ENCODE measurements at regions not wholly inside any gene's neighbourhood (a gene's known extent, or its start where the extent isn't known, plus 50 kb on each side); places are given as distances from the start of the nearest gene placed in this dataset.

DNA sequence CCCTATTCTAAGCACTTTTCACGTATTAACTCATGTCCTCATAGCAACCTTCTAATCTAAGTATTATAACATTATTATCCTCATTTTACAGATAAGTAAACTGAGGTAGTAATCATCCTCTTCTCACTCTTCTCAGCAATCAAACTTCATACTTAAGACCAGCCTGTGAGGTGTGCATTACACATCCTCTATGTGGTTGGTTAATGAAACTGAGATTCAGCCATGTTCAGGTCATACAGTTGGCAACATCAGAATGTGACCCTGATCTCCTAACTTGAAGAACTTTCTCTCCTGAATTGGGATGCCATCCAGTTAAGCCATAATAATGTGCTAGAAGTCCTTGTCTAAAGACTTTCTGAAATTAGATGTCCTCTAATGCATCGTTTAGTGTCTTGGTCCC lies 275.1 kb upstream of the ANKRD55 start:
- DNase-seq = no peak

DNA sequence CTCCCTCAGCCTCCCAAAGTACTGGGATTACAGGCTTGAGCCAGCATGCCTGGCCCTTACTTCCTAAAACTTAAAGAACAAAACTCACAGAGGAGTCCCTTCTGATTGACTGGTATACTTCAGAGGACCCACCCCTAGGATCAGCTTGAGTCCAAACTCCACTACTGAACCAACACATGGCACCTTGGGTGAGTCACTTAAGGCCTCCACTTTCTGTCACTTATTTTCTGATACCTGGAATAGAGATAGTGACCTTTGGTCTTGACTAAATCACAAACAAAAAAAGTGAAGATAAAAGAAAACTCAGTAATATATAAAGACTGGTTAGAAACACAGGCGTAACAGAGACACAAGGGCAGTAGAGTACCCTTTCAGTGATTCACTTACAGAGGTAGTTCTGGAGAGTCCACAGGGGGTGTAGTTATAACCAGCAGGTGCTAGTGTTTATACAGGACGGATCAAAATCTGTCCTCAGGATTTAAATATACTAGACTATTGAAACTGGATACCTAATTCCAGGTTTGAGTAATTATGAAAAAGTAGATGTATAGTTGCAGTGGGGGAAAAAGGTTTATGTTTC lies 274.3 kb upstream of the ANKRD55 start:
- no peak for DNase-seq

DNA sequence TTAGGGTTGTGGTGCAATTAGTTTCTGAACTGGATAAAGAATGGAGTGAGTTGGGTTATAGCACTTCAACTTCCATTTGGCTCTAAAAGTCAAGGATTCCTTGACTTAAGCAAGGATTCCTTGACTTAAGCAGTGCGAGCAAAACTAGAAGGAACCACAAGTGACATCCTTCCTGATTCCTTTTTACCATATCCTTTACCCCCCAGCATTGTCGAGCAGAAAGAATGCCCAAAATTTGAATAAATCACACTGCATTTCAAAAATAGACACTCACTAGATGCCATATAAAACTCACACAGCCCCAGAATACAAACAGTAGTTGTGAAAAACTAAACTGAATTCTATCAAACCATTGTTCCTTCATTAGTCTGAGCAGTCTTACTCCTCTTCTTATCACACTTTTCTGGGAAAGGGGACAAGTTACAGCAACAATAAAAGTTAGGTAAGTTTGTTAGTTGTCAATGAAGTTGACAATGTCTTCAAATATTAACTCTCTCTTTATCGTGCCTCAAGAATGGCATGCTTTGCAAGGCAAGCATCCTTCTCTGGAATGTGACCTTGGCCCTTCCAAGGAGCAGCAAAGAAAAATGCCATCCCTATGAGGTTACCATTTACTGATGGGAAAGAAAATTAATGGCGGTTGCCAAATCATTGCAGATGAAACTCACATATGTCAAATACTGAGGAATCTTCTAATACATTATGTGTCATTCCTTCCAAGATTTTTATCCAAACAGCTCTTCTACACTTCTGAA lies 273.3 kb upstream of the ANKRD55 start:
- no peak for DNase-seq

DNA sequence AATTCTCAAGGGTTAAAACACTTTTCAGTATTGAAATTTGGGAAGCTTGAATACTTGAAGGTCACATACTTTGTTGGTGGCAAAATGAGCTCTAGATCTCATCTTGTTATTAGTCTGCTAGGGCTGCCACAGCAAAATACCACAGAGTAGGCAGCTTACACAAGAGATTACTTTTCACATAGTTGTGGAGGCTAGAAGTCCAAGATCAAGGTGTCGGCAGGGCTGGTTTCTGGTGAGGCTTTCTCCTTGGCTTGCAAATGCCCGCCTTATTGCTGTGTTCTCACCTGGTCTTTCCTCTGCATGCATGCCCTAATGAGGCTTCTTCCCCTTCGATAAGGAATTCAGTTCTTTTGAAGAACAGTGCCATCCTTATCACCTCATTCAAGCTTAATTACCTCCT lies 270.8 kb upstream of the ANKRD55 start:
- DNase-seq = no peak

DNA sequence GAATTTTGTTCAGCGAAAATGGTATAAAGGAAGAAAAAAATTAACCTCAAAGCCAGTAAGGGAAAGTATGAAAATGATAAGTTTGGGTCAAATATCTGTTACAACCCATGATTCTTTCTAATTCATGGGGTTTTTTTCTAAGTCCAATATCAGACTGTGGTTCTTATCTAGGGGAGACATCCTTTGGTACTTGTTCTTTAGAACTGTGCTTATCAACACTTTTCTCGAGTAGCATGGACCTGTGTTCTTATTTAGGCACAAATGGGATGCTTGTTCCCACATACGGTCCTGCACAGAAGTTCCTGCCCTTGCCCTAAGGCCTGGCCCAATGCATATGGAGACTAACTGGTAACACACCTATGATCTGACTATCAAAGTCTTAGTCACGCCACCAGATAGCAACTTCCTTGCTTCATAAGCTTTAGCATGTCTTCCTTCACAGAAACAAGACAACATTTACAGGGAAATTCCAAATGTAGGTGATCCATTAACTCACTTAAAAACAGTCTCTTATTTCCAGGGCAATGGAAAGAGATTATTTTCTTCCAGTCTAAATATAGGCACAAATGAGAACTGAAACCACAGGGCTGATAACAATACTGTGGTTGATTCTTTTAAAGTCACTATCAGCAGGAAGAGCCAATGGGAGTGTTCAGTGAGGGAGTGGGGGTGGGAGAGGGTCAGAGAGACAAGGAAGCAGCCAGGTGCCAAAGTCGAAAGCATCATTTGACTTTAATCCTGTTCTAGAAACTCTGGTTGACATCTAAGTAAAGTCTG lies 268.8 kb upstream of the ANKRD55 start:
- DNase-seq = no peak

DNA sequence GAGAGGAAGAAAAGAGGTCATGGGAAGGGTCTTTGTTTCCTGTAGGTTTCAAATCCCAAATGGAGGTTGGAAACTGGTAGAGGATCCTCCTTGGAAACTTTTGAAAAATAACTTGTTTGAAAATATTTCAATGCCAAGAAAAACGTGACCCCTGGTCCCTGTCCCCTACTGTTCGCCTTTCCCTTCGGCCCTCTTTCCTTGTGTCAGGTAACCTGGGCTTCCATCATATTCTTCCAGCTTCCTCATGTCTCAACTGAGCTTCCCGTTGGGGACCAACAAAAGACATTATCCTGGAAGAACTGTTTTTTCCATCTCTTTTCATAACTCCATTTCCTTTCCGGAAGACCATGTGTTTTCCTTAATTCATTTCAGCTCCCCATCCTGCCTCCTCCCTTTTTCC lies 266.8 kb upstream of the ANKRD55 start:
- no peak for DNase-seq

DNA sequence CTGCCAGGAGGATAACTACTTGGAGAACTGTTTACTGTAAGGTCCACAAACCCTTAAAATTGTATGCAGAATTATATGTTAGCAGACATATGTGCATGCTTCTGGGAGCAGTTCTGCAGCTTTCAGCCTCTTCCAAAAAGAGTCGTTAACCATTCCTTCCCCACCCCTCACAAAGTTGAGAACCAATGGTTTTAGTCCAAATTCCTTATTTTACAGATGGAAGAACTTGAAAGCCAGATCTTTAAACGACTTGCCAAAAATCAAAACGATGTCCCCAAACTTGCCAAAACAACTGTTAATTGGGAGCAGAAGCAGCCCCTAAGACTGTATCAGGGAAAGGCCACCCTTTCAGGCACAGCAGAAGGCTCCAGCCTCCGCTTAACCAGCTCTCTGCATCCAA lies 266.4 kb upstream of the ANKRD55 start:
- no peak for DNase-seq

DNA sequence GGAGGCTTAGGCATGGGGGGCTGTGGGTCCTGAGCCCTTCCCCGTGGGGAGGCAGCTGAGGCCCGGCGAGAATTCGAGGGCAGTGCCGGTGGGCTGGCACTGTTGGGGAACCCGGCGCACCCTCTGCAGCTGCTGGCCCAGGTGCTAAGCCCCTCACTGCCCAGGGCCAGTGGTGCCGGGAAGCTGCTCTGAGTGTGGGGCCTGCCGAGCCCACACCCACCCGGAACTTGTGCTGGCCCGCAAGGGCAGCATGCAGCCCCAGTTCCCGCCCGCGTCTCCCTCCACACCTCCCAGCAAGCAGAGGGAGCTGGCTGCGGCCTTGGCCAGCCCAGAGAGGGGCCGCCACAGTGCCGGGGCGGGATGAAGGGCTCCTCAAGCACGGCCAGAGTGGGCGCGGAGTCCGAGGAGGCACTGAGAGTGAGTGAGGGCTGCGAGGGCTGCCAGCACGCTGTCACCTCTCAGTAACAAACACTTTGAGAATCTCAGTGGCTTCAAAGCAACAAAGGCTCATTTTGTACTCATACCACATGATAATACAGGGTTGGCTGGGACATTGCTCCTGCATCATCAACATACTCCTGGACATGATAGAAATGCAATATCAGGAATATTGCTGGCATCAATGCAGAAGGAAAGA lies 265.7 kb upstream of the ANKRD55 start:
- no peak for DNase-seq

DNA sequence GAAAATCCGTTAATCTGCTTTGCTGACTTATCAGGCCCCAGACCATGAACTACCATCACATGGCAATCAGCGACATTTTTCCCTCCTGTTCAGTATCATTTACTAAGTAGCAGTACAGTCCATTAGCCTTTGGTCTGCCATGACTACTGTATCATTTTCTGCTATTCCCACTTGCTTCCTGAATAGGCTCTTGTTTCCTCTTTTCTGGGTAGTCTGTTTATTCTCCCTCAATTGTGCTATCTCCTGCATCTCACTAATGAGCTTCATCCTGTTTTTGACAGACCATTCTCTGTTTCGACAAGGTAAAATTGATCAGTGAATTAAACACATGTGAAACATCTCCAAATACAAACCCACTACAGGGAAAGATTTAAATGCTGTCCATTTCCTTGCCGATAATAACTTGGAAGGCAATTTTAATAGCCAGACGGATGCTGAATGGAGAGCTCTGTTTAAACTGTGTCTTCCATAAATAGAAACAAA lies 263.5 kb upstream of the ANKRD55 start:
- DNase-seq = no peak

DNA sequence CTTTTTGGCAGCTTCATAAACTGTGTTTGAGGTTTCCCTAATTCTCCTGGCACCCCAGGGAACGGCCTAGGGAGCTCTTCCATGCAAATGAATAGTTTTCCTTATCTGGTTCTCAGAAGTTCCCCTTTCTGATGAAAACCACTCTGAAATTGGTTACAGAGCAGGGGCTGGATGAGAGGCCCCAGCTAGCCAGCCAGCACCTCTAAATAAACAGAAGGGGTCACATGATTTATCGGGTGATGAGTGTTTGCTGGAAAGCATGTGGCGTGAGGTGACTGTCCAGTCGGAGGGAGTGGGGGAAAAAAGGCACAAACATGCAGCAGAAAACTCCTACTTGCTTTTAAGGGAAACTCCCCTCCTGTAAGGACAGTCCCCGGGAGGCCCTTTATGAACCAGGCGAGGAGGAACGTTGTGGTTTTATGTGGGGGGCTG lies 261.2 kb upstream of the ANKRD55 start:
- DNase-seq = no peak

DNA sequence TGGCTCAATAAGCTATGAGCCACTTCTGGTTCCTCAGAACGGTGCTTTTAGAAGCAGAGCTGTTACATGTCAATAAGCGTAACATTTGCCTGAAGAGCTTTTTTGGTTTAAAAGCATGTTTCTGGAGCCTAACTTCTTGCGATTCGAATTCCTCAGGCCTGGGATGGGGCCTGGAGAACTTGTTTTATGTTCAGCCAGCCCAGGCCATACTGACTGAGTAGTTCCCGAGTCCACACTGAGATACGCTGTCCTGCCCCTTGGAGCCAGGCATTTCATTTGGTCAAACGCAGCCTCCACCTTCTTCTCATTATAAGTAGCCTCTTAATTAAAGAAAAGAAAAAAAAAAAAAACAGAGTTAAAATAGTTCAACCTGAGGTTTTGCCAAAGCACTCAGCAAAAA lies 260.6 kb upstream of the ANKRD55 start:
- no peak for DNase-seq

DNA sequence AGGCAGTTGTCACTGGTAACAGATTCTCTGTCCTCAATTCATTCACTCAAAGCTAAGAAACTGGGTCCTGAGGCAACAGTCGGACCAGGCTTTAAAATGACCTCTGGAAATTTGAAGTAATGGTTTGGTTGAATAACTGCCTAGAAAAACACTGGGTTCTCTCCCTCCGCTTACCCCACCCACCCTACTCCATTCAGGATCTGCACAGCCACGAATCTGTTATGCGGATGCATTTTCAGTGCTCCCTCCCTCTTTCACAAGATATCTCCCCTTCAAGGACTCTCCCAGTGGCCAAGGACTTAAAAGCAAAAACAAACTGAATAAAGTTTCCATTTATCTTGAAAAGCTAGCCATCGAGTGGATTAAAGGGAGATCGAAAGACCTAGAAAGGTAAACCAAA lies 260.2 kb upstream of the ANKRD55 start:
- DNase-seq = no peak

DNA sequence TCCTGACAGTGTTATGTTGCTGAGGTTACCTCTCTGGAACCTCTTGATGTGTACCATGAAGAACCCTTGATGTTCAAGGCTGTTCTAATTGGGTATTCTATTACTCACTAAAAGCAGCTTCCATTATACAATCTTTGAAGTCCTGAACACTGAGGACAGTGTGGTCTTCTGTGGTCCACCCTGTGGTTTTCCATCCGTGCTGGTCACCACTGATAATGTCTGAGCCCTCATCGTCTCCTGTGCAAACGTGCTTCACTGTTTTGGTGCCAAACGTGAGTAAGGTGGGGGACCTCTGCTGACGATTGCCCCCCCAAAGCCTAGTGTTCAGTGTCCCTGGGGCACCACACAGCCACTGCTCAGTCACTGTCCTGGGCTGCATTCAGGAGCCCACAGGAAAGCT lies 259.7 kb upstream of the ANKRD55 start:
- no peak for DNase-seq

DNA sequence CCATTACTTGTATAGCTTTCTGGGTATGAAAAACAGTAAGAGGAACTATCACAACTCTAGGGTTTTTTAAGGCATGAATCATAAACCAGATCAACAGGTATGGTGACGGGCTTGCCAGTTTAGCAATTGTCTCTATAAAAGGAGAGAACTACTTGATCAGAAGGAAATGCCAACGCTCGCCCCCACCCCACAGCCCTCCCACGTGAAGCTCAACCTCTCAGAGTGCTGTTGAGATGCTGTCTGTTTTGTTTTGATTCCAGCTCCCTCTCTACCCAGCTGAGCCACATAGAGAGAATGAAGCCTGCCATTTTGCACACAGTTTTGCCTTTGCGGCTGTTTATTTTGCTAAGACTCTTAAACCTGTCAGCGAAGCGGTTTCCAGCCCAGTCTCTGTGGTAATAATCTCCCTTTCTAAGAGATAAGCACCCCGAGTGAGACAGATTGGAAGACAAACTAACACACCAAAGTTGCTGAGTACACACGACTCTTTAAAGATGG lies 257.9 kb upstream of the ANKRD55 start:
- DNase-seq = no peak

DNA sequence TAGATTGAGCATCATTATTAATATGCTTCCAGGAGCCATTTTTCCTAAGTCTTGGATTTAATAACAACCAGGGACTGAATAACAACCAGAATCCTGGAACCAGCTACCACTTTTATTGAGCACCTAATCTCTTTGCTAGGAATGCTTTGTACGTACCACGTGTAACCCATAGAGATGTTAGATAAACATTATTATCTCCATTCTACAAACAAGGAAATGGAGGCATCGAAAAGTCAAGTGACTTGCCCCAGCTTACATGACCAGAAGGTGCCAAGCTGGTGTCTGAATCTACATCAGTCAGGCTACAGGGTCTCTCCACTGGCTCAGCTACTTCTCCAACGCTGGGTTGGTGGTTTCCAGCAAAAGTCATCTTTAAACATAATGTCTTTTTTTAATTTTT lies 256.1 kb upstream of the ANKRD55 start:
- no peak for DNase-seq

DNA sequence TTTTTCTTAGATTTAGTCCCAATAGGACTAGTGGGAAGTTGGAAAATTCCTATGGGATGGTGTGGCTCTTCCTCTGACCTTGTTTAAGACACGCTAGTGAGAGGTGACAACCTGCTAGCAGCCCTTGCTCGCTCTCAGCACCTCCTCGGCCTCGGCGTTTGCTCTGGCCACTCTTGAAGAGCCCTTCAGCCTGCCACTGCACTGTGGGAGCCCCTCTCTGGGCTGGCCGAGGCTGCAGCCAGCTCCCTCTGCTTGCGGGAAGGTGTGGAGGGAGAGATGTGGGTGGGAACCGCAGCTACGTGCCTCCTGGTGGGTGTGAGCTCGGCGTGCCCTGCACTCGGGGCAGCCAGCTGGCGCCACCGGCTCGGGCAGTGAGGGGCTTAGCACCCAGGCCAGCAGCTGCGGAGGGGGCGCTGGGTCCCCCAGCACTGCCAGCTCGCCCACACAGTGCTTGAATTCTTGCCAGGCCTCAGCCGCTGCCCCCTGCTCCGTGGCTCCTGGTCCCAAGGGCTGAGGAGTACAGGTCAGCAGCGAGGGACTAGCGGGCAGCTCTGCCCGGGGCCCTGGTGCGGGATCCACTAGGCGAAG lies 254.5 kb upstream of the ANKRD55 start:
- no peak for DNase-seq

DNA sequence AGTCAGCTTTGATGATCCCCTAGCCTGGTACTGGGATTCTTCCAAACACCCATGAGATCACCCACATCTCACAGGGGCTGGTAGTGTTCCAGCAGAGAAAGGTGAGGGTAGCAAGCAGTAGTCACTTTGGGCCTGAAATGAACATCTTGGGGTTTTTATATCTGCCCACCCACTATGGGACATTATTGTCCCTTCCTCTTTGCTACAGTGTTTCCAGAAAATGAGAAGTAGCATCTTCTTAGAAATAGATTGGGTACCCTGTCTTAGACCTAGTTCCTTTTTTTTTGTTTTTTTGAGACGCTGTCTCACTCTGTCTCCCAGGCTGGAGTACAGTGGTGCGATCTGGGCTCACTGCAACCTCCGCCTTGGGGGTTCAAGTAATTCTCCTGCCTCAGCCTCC lies 249.2 kb upstream of the ANKRD55 start:
- DNase-seq = no peak

DNA sequence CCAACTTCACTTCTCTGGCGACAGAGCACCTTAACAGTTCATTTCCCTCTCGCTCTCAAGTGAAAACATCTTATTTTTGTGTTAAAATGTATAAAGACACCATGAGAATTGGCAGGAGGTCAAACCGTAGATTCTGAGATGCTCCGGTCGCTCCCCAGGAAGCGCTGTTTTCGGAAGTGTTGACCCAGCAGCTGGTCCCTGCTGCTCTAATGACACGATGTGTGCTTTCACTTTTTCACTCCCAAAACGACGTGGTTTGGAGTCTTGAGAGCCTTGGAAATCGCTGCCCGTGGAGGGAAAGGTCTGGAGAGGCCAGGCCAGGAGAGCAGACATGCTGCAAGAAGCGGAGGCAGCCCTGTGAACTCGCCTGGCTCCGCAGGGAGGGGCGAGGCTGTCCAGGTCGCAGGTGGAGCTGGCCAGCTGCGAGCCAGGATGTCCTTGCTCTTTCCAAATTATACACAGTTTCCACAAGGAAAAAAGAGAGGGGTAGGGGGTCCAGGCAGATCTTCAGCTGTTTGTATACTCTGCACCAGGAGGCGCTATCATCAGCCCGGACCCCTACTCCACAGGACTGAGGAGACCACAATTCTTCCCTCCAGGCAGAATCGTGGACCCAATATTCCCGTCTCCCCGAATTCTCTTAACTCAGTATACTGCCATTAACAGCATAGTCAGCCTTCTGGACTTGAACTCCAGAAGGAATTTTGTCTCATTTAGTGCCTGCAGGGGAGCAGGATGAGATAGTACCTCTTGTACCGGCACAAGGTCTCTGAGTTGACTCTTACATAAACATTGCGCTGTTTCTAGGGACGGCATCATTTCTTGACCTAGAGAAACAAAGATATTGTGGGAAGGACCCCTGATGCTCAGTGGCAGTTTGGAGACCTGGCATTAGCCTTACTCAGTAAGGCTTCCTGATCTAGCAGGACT lies 248.6 kb upstream of the ANKRD55 start:
- no peak for DNase-seq

DNA sequence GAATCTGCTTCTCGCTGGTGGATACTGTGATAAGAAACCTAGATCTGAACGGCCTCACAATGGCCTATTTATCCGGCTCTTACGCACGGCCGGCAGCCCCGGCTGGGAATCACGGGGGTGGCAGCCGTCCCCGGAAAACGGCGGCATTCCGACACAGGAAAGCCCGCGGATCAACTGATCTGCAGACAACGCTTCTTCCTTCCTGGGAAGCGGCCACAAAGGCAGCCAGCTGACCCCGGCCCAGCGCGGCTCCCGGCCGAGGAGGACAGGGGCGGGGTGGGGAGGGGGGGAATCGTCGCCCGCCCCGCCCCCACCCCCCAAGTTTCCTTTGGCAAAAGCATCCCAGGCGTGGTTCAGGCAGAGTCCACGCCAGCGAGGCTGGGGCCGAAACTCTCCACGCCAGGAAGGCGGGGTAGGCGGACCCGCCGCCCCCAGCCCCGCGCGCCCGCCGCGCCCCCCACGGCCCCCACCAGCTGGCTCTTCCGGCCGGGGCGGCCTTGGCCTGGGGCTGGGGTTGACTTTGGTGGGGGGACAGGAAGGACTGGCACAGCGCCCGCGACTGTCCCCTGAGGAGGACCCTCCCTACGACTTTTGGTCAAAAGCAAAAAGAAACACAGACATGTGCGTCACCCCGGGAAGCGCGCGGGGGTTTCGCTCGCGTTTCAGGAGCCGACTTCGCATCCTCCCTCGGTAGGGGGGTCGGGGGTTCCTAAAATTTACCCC lies 247.7 kb upstream of the ANKRD55 start:
- DNase-seq = no peak

DNA sequence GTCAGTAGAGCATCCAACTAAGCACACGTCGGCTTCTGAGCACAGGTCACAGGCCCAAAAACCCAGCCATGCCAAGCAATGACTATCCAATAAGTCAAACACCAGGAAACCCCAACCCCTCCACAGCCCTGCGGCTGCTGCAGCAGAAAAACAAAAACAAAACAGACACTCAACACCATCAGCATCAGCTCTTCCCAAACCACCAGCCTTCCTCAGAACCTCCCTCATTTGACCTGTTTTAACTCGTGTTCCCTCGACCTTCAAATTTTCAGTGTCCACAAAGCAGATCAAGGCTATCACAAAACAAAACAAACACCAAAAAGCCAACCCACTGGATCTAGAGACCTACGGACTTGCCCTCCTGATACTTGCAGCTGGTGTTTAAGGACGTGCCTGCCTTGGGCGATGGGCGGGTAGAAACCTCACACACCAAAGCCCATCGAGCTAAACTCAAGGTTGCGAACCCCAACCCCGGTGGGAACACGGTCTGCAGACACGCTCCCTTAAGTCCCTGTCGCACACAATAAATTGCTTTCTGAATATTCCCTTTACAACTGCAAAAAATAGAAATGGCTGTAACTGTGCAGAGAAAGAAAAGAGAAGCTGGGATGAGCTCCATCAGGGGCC lies 247.1 kb upstream of the ANKRD55 start:
- no peak for DNase-seq

DNA sequence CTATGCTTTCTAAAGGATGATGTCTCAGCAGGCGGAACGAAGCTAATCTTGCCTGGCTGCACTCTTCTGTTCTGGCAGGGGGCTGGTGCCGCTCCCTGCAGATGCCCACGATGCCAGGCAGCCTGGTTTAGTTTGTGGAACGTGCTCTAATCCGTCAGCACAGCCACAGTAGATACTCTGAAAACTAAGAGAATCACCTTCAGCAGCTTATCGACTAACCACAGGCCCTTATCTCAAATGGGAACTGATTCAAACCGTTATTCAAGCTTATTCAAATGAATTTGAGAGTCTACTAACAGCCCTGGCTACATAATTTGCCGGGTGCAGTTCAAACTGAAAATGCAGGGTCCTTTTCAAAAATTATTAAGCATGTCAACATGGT lies 246.6 kb upstream of the ANKRD55 start:
- DNase-seq = no peak

Measured in NCI-H1105 treated with DMSO at 0.1 percent for 48 hours (cell line).